Lower leg skin (tissue), 3 donors: ENCODE measurements at regions not wholly inside any gene's neighbourhood (a gene's known extent, or its start where the extent isn't known, plus 50 kb on each side); places are given as distances from the start of the nearest gene placed in this dataset.

Experiments used
- CTCF ChIP-seq, 3 donors: fragments of 450-650 bp; IDR thresholded peaks; one replicate each; pipeline ENCODE4 v1.5.1; 2016; ENCODE audit warnings: antibody characterized with exemption in 3 of 3, mild to moderate bottlenecking in 3 of 3, moderate library complexity in 2 of 3
- POLR2A ChIP-seq, 2 donors: fragments of 450-650 bp; IDR thresholded peaks; one replicate each; pipeline ENCODE4 v1.6.1; 2016 to 2017; ENCODE audit warnings: antibody characterized with exemption in 2 of 2, mild to moderate bottlenecking in 1 of 2, moderate library complexity in 1 of 2

- TF ChIP-seq CTCF (IDR thresholded peaks at IDR 0.05) (no peak), POLR2A (IDR thresholded peaks at IDR 0.05) (no peak)
Observed at GRCh38 chr11:42595876-42596275, 715.9 kb upstream of the API5 start.
